OCI-LY1 (cell line): ENCODE measurements at regions not wholly inside any gene's neighbourhood (a gene's known extent, or its start where the extent isn't known, plus 50 kb on each side); places are given as distances from the start of the nearest gene placed in this dataset.

Experiments used
- H2AFZ ChIP-seq: fragments of 200-600 bp; sonication (generic), shearing (Covaris generic); 2 replicates; pipeline ENCODE4 v1.6.0; 2014; ENCODE audit warnings: antibody characterized with exemption, mild to moderate bottlenecking, low read length
- H3F3A ChIP-seq: fragments of 200-600 bp; sonication (generic), shearing (Covaris generic); 2 replicates; pipeline ENCODE4 v1.6.0; 2014; ENCODE audit warnings: mild to moderate bottlenecking, antibody characterized with exemption, low read length, moderate library complexity; ENCODE audit not compliant: insufficient read depth
- H3K27ac ChIP-seq: fragments of 200-600 bp; sonication (generic); 2 replicates; pipeline ENCODE4 v1.5.1; 2014; ENCODE audit warnings: low read length, mixed run types, mild to moderate bottlenecking, low read depth; ENCODE audit not compliant: poor library complexity, severe bottlenecking
- H3K27me3 ChIP-seq: fragments of 200-600 bp; sonication (generic); 2 replicates; pipeline ENCODE4 v1.6.0; 2014; ENCODE audit warnings: antibody characterized with exemption, mild to moderate bottlenecking, low read length, moderate library complexity; ENCODE audit not compliant: insufficient read depth
- H3K36me3 ChIP-seq: fragments of 200-600 bp; sonication (generic); 2 replicates; pipeline ENCODE4 v1.6.1; 2014; ENCODE audit warnings: mild to moderate bottlenecking, antibody characterized with exemption, low read length, moderate library complexity, mixed read lengths; ENCODE audit not compliant: insufficient read depth
- H3K4me1 ChIP-seq: fragments of 200-600 bp; sonication (generic); 2 replicates; pipeline ENCODE4 v1.5.1; 2014; ENCODE audit warnings: mild to moderate bottlenecking, low read length, moderate library complexity; ENCODE audit not compliant: insufficient read depth, severe bottlenecking
- H3K4me2 ChIP-seq: fragments of 200-600 bp; sonication (generic), shearing (Covaris generic); 2 replicates; pipeline ENCODE4 v1.6.1; 2014; ENCODE audit warnings: low read length
- H3K4me3 ChIP-seq: fragments of 200-600 bp; sonication (generic); 2 replicates; pipeline ENCODE4 v1.5.1; 2014; ENCODE audit warnings: low read length, low read depth, mild to moderate bottlenecking, mixed read lengths; ENCODE audit not compliant: poor library complexity, severe bottlenecking
- H3K79me2 ChIP-seq: fragments of 200-600 bp; shearing (Covaris generic); 2 replicates; pipeline ENCODE4 v1.6.1; 2016; ENCODE audit warnings: mixed run types, low read length, mixed read lengths; ENCODE audit not compliant: insufficient read depth
- H3K9ac ChIP-seq: fragments of 200-600 bp; sonication (generic), shearing (Covaris generic); 2 replicates; pipeline ENCODE4 v1.6.1; 2014; ENCODE audit warnings: mild to moderate bottlenecking, low read length, mixed read lengths
- H3K9me2 ChIP-seq: fragments of 200-600 bp; sonication (generic), shearing (Covaris generic); 2 replicates; pipeline ENCODE4 v1.6.1; 2014; ENCODE audit warnings: low read depth, mild to moderate bottlenecking, low read length, mixed read lengths
- H3K9me3 ChIP-seq: fragments of 200-600 bp; shearing (Covaris generic); 2 replicates; pipeline ENCODE4 v1.6.1; 2014; ENCODE audit warnings: low read length, mixed read lengths
- H4K20me1 ChIP-seq: fragments of 200-600 bp; sonication (generic), shearing (Covaris generic); 2 replicates; pipeline ENCODE4 v1.6.0; 2016; ENCODE audit warnings: mild to moderate bottlenecking, low read length; ENCODE audit not compliant: insufficient read depth
- EZH2 ChIP-seq: fragments of 200-600 bp; sonication (generic), shearing (Covaris generic); IDR thresholded peaks from 2 replicates; pipeline ENCODE4 v1.8.0; 2017; ENCODE audit warnings: borderline replicate concordance, mixed run types, mild to moderate bottlenecking, antibody characterized with exemption, low read length, moderate library complexity, mixed read lengths
- TF ChIP-seq, protein P1 (sequence below): fragments of 200-600 bp; sonication (generic), shearing (Covaris generic); IDR thresholded peaks from 2 replicates; pipeline ENCODE4 v1.5.1; 2017; ENCODE audit warnings: mild to moderate bottlenecking, antibody characterized with exemption, low read length, moderate library complexity, mixed read lengths

DNA sequence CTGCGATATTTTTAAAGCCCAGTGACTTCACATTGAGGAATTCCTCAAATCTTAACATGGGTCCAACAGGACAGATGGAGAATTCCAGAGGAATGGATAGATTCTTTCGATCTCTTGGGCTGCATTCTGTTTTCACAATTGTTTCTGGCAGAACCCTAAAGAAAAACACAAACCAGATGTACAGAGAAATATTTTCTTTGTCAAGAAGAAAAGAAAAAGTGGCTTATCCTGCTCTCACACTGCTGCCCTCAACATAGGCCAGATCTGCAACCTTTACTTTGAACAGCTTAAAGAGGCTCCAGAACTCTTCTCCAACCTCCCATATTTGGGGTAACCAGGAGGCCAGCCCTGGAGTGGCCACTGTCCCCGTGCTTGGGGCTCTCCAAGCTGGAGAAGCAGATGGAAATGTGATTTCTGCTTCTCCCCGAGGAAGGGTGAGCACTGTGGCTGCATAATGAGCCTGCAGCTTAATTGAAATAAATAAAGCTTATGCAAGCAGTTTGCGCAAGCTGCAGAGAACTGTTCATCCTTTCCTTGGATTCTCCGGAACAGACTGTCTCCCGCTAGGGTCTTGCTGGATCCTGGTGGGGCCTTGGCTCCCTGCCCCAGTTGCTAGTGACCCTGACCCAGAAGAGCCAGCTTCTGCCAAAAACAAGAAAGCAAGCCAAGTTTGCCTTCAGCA is 453.2 kb upstream of the PROK2 start:
- Histone ChIP-seq H3K4me2 (no peak overlapping the region), H3K4me1 (no peaks in the 10 kb centered on the region), H3K9me3 (no peaks in the 10 kb centered on the region), H3K4me3 (no peak overlapping the region), H3K9me2 (no peaks in the 10 kb centered on the region), H3K36me3 (no peaks in the 10 kb centered on the region), H2AFZ (no peak overlapping the region), H3K79me2 (no peaks in the 10 kb centered on the region), H3K27me3 (no peaks in the 10 kb centered on the region; the same call in 1 of the 2 replicates), H4K20me1 (no peaks in the 10 kb centered on the region), H3K27ac (no peak overlapping the region), H3K9ac (no peak overlapping the region), H3F3A (no peaks in the 10 kb centered on the region)
- no peak for TF ChIP-seq EZH2
- TF ChIP-seq, protein P1, sequence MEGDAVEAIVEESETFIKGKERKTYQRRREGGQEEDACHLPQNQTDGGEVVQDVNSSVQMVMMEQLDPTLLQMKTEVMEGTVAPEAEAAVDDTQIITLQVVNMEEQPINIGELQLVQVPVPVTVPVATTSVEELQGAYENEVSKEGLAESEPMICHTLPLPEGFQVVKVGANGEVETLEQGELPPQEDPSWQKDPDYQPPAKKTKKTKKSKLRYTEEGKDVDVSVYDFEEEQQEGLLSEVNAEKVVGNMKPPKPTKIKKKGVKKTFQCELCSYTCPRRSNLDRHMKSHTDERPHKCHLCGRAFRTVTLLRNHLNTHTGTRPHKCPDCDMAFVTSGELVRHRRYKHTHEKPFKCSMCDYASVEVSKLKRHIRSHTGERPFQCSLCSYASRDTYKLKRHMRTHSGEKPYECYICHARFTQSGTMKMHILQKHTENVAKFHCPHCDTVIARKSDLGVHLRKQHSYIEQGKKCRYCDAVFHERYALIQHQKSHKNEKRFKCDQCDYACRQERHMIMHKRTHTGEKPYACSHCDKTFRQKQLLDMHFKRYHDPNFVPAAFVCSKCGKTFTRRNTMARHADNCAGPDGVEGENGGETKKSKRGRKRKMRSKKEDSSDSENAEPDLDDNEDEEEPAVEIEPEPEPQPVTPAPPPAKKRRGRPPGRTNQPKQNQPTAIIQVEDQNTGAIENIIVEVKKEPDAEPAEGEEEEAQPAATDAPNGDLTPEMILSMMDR: no peak

DNA sequence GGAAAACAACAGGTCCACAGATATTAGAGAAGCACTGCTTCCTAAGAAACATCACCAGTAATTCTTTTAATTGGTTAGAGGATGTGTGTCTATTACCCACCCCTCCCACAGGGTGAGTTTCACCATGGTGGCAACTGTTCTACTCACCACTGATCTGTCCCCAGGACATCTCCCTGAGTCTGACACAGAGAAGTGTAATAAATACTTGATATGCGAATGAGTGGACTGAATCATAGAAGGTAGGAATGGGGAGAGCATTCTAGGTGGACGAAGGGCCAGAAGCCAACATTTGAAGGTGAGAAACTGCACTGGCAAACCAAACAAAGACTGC is 452.7 kb upstream of the PROK2 start:
- H3K9me2 ChIP-seq: no peaks in the 10 kb centered on the region
- no peaks in the 10 kb centered on the region for H3K9me3 ChIP-seq
- TF ChIP-seq EZH2: no peak
- TF ChIP-seq, protein P1: no peak
- H3K4me1 ChIP-seq: no peaks in the 10 kb centered on the region
- H3K4me2 ChIP-seq: no peak overlapping the region
- H3K79me2 ChIP-seq: no peaks in the 10 kb centered on the region
- no peaks in the 10 kb centered on the region for H3K36me3 ChIP-seq
- no peak overlapping the region for H3K4me3 ChIP-seq
- H4K20me1 ChIP-seq: no peaks in the 10 kb centered on the region
- H3K27me3 ChIP-seq: no peaks in the 10 kb centered on the region; the same call in 1 of the 2 replicates
- no peaks in the 10 kb centered on the region for H3F3A ChIP-seq
- H3K9ac ChIP-seq: no peak overlapping the region
- no peak overlapping the region for H2AFZ ChIP-seq
- no peak overlapping the region for H3K27ac ChIP-seq

DNA sequence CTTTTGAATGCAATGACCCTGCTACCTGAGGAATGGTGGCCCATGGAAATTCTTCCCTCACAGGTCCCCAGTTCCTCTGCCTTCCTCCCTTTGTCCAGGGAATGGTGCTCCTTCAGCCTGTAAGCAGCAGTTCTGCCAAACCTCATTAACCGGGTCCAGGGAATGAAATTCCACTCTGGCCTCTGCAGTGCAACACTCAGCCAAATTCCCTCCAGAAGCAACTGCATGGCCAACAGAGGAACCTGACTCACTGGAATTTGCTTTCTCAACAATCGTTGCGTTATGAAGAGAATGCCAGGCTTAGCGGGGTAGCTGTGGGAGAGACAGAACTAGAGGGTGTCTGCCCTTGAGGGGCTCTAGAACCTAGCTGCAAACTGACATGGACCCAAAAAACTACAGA is 449.4 kb upstream of the PROK2 start:
- H3K4me2 ChIP-seq: no peak overlapping the region
- H2AFZ ChIP-seq: no peak overlapping the region
- H3K36me3 ChIP-seq: no peaks in the 10 kb centered on the region
- H3K79me2 ChIP-seq: no peaks in the 10 kb centered on the region
- no peaks in the 10 kb centered on the region for H4K20me1 ChIP-seq
- no peaks in the 10 kb centered on the region for H3K9me3 ChIP-seq
- TF ChIP-seq, protein P1: no peak
- no peak for TF ChIP-seq EZH2
- no peak overlapping the region for H3K9ac ChIP-seq
- H3K27ac ChIP-seq: no peak overlapping the region
- H3F3A ChIP-seq: no peaks in the 10 kb centered on the region
- H3K9me2 ChIP-seq: no peaks in the 10 kb centered on the region
- no peaks in the 10 kb centered on the region for H3K4me1 ChIP-seq
- no peaks in the 10 kb centered on the region; the same call in 1 of the 2 replicates for H3K27me3 ChIP-seq
- H3K4me3 ChIP-seq: no peak overlapping the region
